GM18511 (cell line): ENCODE measurements at regions not wholly inside any gene's neighbourhood (a gene's known extent, or its start where the extent isn't known, plus 50 kb on each side); places are given as distances from the start of the nearest gene placed in this dataset.

Experiments used
- ATAC-seq: cut with Tn5 transposase; IDR thresholded peaks from one replicate; pipeline ENCODE4 v1.9.1; 2021; ENCODE audit warnings: mild to moderate bottlenecking, moderate library complexity; ENCODE audit not compliant: unreplicated experiment

DNA sequence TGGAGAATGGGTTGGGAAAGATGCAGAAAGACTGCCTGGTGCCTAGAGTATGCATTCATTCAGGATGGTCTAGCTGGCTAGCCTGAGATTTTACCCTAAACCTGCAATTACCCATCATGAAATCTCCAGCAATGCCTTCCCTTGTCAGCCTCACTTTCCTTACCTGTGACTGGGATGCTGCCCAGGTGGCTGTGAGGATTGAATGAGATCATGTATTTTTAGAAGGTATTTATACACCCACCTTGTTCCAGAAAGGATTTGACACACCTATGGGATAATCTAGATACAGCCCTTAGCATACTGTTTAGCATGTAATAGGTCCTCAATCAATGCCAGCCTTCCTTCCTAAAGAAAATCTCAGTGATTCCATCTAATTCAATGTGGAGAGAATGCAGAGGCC lies 561.4 kb downstream of the CDK5RAP2 start:
- ATAC-seq = no peak

DNA sequence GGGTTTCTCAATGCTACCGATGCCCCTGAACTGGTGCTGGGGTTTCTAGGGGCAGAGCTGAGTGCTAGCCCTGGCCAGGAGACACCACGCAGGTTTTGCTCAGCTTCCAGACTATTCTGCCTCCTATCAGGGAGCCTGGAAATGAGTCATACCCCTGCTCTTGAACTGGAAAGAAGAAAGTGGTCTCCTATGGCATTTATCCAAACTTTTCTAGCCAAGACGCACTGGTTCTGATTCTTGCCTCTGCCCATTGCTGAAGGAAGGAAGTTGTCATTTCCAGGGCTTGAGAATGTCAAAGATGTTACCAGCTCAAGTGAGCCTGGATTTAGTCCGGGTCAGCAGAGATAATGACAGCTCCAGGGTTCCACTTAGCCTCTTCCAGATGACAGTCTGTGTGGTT lies 561.9 kb downstream of the CDK5RAP2 start:
- no peak for ATAC-seq

DNA sequence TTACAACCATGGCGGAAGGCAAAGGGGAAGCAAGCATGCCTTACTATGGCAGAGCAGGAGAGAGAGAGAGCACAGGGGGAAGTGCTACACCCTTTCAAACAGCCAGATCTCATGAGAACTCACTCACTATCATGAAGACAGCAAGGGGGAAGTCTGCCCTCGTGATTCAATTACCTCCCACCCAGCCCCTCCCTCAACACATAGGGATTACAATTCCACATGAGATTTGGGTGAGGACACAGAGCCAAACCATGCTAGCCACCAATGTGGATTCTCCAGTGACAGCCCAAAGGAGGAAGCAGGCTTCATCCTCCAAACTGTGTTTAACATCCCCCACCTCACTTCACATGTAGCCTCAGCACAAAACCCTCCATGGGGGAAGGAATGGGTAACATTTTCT lies 563.7 kb downstream of the CDK5RAP2 start:
- ATAC-seq = no peak

DNA sequence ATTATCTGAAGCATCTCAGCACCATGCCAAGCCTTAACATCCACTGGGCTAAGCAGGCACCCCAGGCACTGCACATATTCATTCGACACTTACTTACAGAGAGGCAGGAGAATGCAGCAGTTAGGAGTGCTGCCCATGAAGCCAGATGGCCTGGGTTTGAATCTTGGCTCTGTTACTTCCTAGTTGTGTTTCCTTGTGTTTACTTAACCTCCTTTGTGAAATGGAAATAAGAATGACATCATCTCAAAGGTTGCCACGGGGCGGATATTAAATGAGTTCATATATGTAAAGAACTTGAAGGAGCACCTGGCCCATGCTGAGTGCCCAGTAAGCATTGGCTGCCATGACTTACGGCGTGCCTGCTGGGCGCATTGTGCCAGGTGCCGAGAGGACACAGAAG lies 565.2 kb downstream of the CDK5RAP2 start:
- no peak for ATAC-seq

DNA sequence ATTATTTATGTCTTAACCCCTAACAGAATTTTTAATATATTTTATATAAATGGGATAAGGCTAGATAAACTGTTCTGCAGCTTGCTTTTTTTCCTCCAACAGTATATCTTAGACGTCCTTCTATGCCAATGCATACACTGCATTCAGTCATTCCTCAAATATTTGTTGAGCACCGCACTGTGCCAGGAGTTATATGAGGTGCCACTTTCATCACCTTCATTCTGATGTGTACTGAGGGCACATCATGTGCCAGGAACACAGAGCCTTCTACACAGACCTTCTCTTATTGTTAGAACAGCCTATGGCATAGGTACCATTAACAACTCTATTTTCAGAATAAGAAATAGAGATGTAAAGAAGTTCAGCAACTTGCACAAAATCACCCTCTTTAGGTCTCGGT lies 570.1 kb downstream of the CDK5RAP2 start:
- no peak for ATAC-seq

DNA sequence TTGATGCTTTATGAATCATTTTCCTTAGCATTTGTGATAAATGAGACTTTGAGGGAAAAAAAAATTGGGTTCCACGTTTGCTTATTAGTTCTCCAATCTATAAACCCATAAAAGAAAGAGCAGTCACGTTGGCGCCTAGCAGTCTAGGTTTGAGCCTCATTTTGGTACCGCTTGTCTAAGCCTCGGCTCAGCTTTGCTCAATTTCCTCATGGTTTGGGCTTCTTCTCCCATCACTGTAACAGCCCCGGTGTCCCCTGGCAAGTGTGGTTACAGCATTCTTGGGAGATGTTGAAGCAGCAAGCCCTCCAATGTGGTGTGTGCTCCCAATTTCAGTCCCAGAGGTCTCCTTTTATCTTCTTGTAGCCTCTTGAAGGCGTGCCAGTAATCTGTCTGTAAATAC lies 578.4 kb downstream of the CDK5RAP2 start:
- ATAC-seq = no peak

DNA sequence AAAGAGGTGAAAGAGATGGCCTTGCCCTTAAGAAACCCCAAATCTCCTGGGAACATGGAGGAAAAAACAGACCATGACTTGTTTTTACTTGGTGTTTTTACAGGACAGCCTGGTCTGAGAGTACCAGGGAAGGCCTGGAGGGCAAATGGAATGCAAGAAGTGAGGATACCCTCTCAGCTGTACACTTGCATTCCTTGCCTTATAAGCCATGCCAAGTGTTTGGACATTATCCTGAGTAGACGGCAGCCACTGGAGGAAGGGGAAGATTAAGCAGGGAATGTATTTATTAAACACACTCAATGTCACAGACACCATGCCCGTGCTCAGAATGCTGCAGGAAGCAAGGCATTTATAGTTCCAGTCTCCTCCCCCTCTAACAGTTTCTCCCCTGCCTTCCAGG lies 581.4 kb downstream of the CDK5RAP2 start:
- no peak for ATAC-seq

DNA sequence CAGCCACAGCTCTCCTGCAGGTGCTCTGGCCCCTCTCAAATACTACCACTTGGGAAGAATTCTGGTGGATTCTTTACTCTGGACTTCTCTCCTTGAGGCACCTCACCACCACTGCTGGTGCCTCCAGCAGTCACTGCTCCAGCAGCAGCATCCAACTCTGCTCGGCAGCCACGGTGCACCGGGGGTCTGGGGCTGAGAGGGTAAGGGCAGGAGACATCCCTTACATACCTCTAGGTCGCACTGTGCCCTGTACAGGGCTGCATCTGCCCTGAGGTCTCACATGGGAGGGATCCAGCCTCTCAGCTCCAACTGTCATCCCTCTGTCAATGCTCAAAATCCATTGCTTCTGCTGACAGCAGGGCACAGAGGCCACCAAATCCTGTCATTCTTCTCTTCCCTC lies 588.2 kb downstream of the CDK5RAP2 start:
- no peak for ATAC-seq

DNA sequence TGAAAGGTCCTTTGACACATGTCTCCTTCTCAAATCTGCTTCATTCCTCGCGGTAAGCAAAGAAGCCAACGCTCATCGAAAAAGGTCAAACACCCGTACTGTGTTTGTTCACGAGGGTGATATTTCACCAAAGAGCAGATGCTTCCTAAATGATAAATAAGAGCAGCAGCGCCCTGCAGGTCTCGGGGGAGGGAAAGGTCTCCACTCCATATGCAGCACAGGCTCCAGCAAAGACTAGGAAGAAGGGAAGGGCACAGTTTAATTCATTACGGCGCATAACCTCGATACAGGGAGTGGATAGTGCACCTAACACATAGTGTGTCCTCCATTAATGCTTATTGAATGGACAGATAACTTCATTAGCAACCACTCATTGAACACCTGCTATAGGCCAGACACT lies 593.3 kb downstream of the CDK5RAP2 start:
- ATAC-seq = no peak

DNA sequence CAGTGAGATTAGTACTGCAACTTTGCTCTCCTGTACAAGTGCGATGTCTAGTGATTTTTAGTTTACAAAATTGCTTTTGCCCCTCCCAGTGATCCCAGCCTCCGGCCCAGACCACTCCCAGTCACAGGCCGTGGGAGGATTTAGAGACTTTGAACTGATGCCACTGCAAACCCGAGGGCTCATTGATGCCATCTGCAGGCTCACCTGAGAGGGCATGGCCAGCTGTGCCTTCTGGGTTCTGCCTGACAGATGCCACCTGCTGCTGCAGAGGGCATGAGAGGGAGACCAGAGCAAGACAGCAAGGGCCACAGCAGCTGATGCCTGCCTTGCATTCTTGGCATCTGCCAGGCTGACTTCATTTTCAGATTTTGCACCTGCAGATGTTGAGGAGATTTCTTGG lies 593.8 kb downstream of the CDK5RAP2 start:
- no peak for ATAC-seq

DNA sequence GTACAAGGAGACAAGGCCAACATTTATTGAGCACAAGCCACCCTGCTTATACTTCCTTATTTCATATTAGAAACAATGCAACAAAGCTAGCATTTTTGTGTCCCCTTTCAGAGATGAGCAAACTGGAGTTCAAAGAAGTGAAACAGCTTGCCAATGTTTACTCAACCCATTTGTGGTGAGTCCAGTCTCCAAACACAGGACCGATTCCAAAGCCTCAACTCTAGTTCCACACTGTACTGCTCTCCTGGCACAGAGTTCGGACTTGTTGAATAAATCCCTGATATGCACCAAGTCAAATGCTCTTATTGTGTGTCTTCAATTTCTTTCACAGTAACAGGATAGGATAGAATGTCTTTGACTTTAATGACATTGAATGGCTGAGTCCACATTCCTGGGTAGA lies 604.8 kb upstream of the BRINP1 start:
- ATAC-seq = no peak

DNA sequence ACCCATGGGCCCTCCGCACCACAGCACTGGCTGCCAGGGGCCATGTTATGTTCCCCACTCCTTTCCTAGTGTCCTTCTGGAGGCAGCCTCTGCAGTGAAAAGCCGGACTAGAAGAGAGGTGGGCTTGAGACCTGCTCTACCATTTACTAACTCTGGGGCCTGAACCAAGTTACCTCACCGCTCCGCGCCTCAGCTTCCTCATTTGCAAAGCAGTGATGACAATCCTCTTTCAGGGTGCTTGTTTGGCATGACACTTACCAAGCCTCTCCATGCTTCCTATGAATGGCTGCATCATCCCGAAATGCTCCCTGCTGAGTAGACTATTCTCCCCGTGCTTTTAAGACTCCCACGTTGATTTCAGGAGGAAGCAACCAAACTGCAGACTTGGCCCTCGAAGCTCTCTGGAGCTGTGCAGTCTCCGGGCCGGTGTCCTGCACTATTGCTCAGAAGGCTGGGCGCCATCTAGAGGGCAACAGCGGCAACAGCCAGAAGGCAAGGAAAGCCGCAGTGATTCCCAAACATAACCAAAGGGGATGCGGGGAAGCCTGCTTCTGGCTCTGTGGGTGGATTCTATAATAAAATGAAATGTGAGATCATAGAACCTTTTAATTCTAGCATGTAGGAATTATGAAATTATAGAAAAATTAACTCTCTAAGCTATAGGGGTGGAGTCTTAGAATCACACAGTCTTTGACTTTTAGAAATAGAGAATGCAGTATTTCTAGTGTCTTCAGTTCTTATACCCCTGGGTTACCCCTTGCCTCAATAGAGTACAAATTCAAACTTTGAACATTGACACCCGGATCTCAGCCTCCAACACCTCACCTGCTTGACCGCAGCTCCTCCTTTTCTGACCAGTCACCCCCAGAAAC lies 599.8 kb upstream of the BRINP1 start:
- peak; percentile 94 for ATAC-seq

DNA sequence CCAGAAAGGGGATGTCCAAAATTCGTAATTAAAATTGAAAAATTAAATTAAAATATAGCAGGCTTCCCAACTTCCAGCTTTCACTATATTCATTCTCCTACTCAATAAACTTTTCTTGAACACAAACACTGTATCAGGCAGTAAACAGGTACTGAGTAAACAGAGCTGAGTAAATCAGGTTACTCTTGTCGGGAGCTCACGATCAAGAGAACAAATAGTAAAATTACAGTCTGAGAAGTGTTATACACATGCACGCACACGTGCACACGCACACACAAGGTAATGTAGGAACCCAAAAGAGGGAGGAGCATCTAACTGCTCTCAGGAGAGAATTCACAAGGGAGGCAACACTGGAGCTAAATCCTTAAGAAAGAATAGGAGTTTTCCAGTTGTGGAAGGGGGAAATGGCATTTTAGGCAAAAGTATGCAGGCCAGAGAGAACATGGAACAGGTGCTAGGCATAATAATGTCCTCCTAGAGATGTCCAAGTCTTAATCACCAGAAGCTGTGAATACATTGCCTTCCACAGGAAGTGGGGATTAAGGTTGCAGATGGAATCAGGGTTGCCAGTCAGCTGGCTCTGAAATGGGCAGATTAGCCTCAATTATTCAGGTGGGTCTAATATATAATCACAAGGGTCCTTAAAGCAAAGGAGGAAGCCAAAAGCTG lies 598.8 kb upstream of the BRINP1 start:
- no peak for ATAC-seq

DNA sequence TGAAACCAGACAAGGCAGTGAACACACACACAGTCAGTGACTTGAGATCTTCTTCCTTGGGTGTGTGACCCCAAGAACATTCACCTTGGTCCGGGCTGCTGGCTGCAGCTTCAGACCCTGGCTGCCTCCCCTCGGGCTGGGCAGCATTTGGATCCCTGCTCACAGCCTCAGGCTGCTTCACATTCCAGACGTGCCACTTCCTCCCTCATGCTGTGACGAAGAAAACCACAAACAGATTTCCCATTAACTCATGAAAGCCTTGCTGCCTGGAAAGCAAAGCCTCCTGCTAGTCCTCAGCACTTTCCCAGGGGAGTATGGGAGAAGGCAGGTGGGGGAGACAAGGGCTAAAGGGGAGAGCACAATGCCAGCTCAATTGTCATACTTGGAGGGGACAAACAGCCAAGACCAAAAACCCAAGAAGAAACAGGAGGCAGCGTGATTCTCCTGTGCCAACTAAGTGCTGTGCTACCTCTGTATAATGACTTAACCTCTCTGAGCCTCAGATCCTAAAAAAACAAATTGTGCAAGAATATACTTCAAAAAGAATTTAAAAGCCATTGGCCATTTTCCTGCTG lies 594.6 kb upstream of the BRINP1 start:
- ATAC-seq = no peak

DNA sequence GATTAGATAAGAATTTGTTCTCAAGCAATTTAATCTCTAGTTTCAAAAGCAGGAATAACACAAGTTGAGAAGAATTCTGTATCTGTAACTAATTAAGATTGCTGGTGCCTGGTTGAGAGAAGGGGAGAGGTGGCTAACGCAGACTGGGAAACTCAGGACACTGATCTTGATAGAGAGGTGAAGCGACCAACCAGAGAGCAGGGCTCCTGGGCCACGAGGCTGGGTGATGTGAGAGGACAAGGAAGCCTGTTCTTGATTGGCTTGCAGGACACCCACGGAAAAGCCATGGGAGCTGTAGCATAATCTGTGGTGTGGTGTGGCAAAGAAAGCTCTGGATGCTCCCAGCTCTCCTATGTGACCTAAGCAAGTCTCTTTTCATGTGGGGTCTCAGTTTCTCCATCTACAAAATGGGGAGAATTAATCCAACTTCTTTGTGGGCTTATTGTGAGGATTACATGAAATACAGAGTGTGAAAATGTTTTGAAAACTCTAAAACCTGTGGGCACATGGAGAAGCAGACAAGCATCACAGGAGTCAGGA lies 594.1 kb upstream of the BRINP1 start:
- ATAC-seq = no peak

DNA sequence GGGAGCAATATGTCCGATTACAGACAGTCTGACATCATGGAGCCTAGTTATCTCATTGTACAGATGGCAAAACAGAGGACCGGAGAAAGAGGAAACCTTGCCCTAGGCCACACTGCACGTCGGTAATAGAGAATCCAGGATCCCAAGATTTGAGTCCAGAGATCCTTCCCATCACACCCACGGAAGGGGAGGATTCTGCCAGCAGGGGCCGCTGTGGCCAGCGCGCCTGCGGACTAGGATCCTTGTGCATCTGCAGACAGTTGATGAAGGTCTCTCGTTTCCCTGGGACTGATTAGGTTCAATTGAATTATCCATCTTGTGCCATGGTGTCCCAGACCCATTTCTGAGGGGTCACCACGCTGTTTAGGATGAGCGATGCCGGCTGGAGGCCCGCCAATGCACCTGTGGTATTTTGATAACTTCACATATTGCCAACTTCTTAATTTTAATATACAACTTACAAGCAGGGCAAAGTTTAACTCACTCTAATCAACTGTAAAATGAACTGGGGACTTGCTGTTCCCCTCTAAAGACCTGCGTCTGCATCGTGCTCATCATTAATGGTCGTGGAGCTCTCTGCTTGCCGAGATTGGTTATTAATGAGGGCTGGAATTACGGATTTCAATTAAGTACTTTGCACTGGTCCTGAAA lies 592.7 kb upstream of the BRINP1 start:
- no peak for ATAC-seq

DNA sequence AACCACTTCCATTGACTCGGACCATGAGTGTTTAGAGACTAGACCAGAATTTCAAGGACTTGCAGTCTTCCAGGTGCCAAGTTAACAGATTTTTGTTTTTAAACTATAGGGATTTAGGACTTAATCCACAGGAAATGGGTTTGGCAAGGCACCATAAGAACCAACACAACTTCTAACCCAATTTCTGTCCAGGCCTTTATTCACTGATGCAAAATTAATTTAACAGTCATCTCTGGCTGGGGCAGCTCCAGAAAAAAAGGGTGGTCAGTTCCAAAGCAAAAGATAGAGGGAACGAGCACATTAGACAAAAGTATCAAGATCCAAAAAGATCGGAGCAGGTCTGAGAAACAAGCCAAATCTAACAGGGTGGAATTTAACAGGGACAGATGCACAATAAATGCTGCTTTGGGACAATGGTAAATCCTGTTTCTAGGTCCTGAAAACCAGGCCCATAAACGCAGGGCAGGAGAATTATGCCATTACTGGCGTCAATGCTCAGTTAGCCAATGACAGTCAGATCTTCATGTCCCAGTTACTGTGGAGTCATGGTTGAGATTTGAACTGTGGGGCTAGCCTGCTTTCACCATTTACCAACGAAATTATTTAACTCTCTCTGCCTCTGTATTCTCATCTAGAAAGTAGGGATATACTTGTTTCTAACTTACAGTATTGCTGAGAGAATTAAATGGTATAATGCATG lies 590.8 kb upstream of the BRINP1 start:
- ATAC-seq = no peak

DNA sequence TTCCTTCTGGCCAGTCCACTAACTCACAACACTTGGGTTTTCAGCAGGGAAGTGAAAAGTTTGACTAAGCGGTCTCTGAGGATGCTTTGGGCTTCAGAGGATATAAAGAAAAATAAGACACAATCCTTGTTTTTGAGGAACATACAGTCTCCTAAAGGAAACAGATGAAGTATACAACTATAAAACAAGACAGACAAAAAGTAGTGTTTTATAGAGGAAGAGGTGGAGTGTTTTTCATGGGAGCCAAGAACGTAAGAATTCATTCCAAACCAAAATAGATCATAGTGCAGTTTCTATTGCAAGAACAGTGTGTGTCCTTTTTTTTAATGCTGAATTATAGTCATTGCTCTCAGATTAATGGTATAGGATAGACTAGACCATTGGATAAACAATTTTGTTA lies 586.9 kb upstream of the BRINP1 start:
- ATAC-seq = no peak

DNA sequence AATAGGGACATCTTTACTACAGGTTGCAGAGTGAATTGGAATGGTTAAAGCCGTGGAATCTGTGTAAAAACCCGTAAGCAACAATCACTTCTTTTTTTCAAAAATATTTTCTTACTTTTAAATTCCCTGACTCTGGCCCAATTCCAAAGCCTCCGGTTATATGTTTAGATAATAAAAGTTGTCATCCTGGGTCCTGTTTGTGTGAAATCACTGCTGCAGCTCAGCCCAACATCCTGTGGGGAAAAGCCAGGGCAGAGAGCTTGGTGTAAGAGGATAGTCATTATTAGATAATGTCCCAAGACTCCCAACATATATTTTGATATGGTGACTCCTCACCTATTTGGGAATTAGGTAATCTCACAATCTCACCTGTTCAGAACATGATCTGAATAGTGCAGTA lies 586.0 kb upstream of the BRINP1 start:
- no peak for ATAC-seq

DNA sequence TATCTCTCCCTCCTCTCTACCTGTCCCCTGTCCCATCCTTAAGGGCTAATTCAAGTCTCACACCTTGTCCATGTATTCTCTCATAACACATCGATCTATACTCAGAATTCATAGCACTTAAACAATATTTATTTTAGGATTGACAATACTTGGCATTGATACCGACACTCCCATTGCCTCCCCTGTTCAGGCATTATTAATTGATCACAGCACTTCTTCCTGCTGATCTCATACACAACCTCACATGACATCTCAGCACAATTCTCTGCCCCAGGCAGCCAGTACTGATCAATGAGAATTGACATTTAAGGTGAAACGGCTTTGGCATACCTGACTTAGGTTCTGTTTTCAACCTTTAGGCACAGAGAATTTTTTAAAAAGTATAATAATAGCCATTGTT lies 582.4 kb upstream of the BRINP1 start:
- no peak for ATAC-seq

DNA sequence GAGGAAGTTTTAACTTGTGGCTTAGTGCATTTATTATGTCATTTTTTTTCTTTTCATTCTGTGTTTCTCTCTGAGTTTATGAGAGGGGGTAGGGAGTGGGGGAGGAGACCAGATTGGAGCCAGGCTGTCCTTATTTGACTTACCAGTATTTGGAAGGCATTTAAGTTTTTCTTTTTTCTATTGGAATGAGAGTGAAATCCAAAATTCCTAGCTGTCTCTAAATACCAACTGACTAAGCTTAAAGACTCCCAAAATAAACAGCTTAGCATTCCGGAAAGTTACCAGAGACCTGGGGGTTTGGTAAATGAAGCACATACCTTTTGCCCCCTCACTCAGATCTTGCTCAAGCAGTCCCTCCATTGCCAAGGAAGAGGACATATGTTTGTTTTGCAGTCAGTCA lies 581.9 kb upstream of the BRINP1 start:
- no peak for ATAC-seq
